ENCODE measurements at regions not wholly inside any gene's neighbourhood (a gene's known extent, or its start where the extent isn't known, plus 50 kb on each side); places are given as distances from the start of the nearest gene placed in this dataset.

- Histone ChIP-seq H3K36me3 (replicated peaks; ENCODE audit: control insufficient read depth, insufficient read depth, low read length) (no peaks in the 10 kb centered on the region), H3K27me3 (ENCODE audit: control insufficient read depth, insufficient read depth, low read length) (no peaks in the 10 kb centered on the region), H3K4me3 (ENCODE audit: insufficient read depth, low read depth, low read length) (no peak overlapping the region)
- DNase-seq = no peak
These were observed 890.8 kb upstream of the KLHL29 start for GRCh38 chr2:22494156-22494555.

GRCh38 chr2:22497064-22497463 lies 887.9 kb upstream of the KLHL29 start:
- Histone ChIP-seq H3K36me3 (replicated peaks; ENCODE audit: control insufficient read depth, insufficient read depth, low read length) (no peaks in the 10 kb centered on the region), H3K4me3 (ENCODE audit: insufficient read depth, low read depth, low read length) (no peak overlapping the region)
- DNase-seq = no peak

GRCh38 chr2:22497789-22498188 lies 887.2 kb upstream of the KLHL29 start:
- H3K27me3 ChIP-seq (ENCODE audit: control insufficient read depth, insufficient read depth, low read length) = no peaks in the 10 kb centered on the region
- no peaks in the 10 kb centered on the region for H3K36me3 ChIP-seq (replicated peaks; ENCODE audit: control insufficient read depth, insufficient read depth, low read length)
- no peak overlapping the region for H3K4me3 ChIP-seq (ENCODE audit: insufficient read depth, low read depth, low read length)
- no peak for DNase-seq

More at GRCh38 chr2:22497064-22497463, 887.9 kb upstream of the KLHL29 start:
- H3K27me3 ChIP-seq (ENCODE audit: control insufficient read depth, insufficient read depth, low read length) = no peaks in the 10 kb centered on the region

- DNase-seq = no peak
- Histone ChIP-seq H3K27me3 (ENCODE audit: control insufficient read depth, insufficient read depth, low read length) (no peaks in the 10 kb centered on the region), H3K4me3 (ENCODE audit: insufficient read depth, low read depth, low read length) (no peak overlapping the region), H3K36me3 (replicated peaks; ENCODE audit: control insufficient read depth, insufficient read depth, low read length) (no peaks in the 10 kb centered on the region)
These were observed 885.7 kb upstream of the KLHL29 start for GRCh38 chr2:22499082-22499839.

- Histone ChIP-seq H3K36me3 (replicated peaks; ENCODE audit: control insufficient read depth, insufficient read depth, low read length) (no peaks in the 10 kb centered on the region), H3K4me3 (ENCODE audit: insufficient read depth, low read depth, low read length) (no peak overlapping the region), H3K27me3 (ENCODE audit: control insufficient read depth, insufficient read depth, low read length) (no peaks in the 10 kb centered on the region)
- DNase-seq = no peak
These were observed 884.4 kb upstream of the KLHL29 start for GRCh38 chr2:22500555-22500935.

GRCh38 chr2:22501851-22502250 lies 883.1 kb upstream of the KLHL29 start:
- no peak overlapping the region for H3K4me3 ChIP-seq (ENCODE audit: insufficient read depth, low read depth, low read length)
- DNase-seq = no peak
- H3K36me3 ChIP-seq (replicated peaks; ENCODE audit: control insufficient read depth, insufficient read depth, low read length) = no peaks in the 10 kb centered on the region
- H3K27me3 ChIP-seq (ENCODE audit: control insufficient read depth, insufficient read depth, low read length) = no peaks in the 10 kb centered on the region

GRCh38 chr2:22513563-22513962 lies 871.4 kb upstream of the KLHL29 start:
- Histone ChIP-seq H3K27me3 (ENCODE audit: control insufficient read depth, insufficient read depth, low read length) (no peaks in the 10 kb centered on the region), H3K36me3 (replicated peaks; ENCODE audit: control insufficient read depth, insufficient read depth, low read length) (no peaks in the 10 kb centered on the region), H3K4me3 (ENCODE audit: insufficient read depth, low read depth, low read length) (no peak overlapping the region)
- no peak for DNase-seq

- Histone ChIP-seq H3K4me3 (ENCODE audit: insufficient read depth, low read depth, low read length) (no peak overlapping the region), H3K36me3 (replicated peaks; ENCODE audit: control insufficient read depth, insufficient read depth, low read length) (no peaks in the 10 kb centered on the region), H3K27me3 (ENCODE audit: control insufficient read depth, insufficient read depth, low read length) (no peaks in the 10 kb centered on the region)
- DNase-seq = no peak
These were observed 867.8 kb upstream of the KLHL29 start for GRCh38 chr2:22517141-22517540.

GRCh38 chr2:22518641-22519040 lies 866.3 kb upstream of the KLHL29 start:
- DNase-seq = no peak
- Histone ChIP-seq H3K4me3 (ENCODE audit: insufficient read depth, low read depth, low read length) (no peak overlapping the region), H3K27me3 (ENCODE audit: control insufficient read depth, insufficient read depth, low read length) (no peaks in the 10 kb centered on the region), H3K36me3 (replicated peaks; ENCODE audit: control insufficient read depth, insufficient read depth, low read length) (no peaks in the 10 kb centered on the region)

- Histone ChIP-seq H3K36me3 (replicated peaks; ENCODE audit: control insufficient read depth, insufficient read depth, low read length) (no peaks in the 10 kb centered on the region), H3K27me3 (ENCODE audit: control insufficient read depth, insufficient read depth, low read length) (no peaks in the 10 kb centered on the region), H3K4me3 (ENCODE audit: insufficient read depth, low read depth, low read length) (no peak overlapping the region)
- no peak for DNase-seq
These were observed 864.4 kb upstream of the KLHL29 start for GRCh38 chr2:22520369-22521288.

GRCh38 chr2:22521620-22522019 lies 863.4 kb upstream of the KLHL29 start:
- no peak overlapping the region for H3K4me3 ChIP-seq (ENCODE audit: insufficient read depth, low read depth, low read length)
- no peak for DNase-seq
- H3K27me3 ChIP-seq (ENCODE audit: control insufficient read depth, insufficient read depth, low read length) = no peaks in the 10 kb centered on the region
- no peaks in the 10 kb centered on the region for H3K36me3 ChIP-seq (replicated peaks; ENCODE audit: control insufficient read depth, insufficient read depth, low read length)

- H3K27me3 ChIP-seq (ENCODE audit: control insufficient read depth, insufficient read depth, low read length) = no peaks in the 10 kb centered on the region
These were observed 859.3 kb upstream of the KLHL29 start for GRCh38 chr2:22525681-22526080.

GRCh38 chr2:22530131-22530530 lies 854.8 kb upstream of the KLHL29 start:
- Histone ChIP-seq H3K36me3 (replicated peaks; ENCODE audit: control insufficient read depth, insufficient read depth, low read length) (no peaks in the 10 kb centered on the region), H3K4me3 (ENCODE audit: insufficient read depth, low read depth, low read length) (no peak overlapping the region), H3K27me3 (ENCODE audit: control insufficient read depth, insufficient read depth, low read length) (no peaks in the 10 kb centered on the region)
- no peak for DNase-seq

More at GRCh38 chr2:22525681-22526080, 859.3 kb upstream of the KLHL29 start:
- Histone ChIP-seq H3K4me3 (ENCODE audit: insufficient read depth, low read depth, low read length) (no peak overlapping the region), H3K36me3 (replicated peaks; ENCODE audit: control insufficient read depth, insufficient read depth, low read length) (no peaks in the 10 kb centered on the region)
- no peak for DNase-seq

GRCh38 chr2:22536133-22536532 lies 848.8 kb upstream of the KLHL29 start:
- Histone ChIP-seq H3K4me3 (ENCODE audit: insufficient read depth, low read depth, low read length) (no peak overlapping the region), H3K36me3 (replicated peaks; ENCODE audit: control insufficient read depth, insufficient read depth, low read length) (no peaks in the 10 kb centered on the region), H3K27me3 (ENCODE audit: control insufficient read depth, insufficient read depth, low read length) (no peaks in the 10 kb centered on the region)
- no peak for DNase-seq

- no peak for DNase-seq
- Histone ChIP-seq H3K27me3 (ENCODE audit: control insufficient read depth, insufficient read depth, low read length) (no peaks in the 10 kb centered on the region), H3K36me3 (replicated peaks; ENCODE audit: control insufficient read depth, insufficient read depth, low read length) (no peaks in the 10 kb centered on the region), H3K4me3 (ENCODE audit: insufficient read depth, low read depth, low read length) (no peak overlapping the region)
These were observed 830.5 kb upstream of the KLHL29 start for GRCh38 chr2:22554453-22554852.

All from H7 (cell line).